ENCODE measurements at regions not wholly inside any gene's neighbourhood (a gene's known extent, or its start where the extent isn't known, plus 50 kb on each side); places are given as distances from the start of the nearest gene placed in this dataset.

DNA sequence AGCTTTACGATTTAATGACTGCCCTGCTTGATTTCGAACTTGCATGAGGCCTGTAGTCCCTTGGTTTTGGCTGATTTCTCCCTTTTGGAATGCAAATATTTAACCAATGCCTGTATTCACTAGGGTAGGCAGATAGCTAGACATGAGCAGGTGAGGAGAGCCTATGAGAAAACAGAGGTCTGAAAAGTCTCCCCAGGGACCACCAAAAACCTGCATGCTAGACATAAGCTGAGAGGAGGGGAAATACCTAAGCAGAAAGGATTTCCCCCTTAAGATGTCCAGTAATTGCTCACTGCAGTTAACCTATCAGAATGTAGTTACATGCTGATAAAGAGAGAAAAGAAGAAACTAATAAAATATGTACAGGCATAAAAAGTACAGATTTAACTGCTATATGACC, 667.4 kb upstream of the SEMA6A start:
- H4K5ac ChIP-seq (ENCODE audit: insufficient read length, low read depth, low read length): no peak overlapping the region
- no peaks in the 10 kb centered on the region for H3K27me3 ChIP-seq (ENCODE audit: insufficient read depth, low read length)
- H4K91ac ChIP-seq (ENCODE audit: insufficient read length, low read depth, low read length): no peak overlapping the region
- no peaks in the 10 kb centered on the region; the same call in 1 of the 2 replicates for H3K4me1 ChIP-seq (ENCODE audit: insufficient read depth, low read length)
- no peak overlapping the region for H2BK5ac ChIP-seq (ENCODE audit: insufficient read length, low read length)
- Mint-ChIP-seq H3K27me3 (ENCODE audit: low read depth) (no peaks in the 10 kb centered on the region), H3K36me3 (ENCODE audit: insufficient read depth in 1 of 3, low read depth in 3 of 3) (peaks cover 0 to 7% (median 6%) of the 10 kb centered on the region in 3 experiments; a peak in 4 of 7 replicates), H3K4me1 (peaks cover 3% of the 10 kb centered on the region in 2 experiments; a peak in 3 of 4 replicates), H3K27ac (no peak overlapping the region), H3K9me3 (peaks cover 4 to 20% of the 10 kb centered on the region in 2 experiments; a peak in 3 of 5 replicates), H3K4me3 (no peak overlapping the region)
- no peak for DNase-seq
- no peak overlapping the region for H3T11ph ChIP-seq (ENCODE audit: low read length)
- H3K79me1 ChIP-seq (ENCODE audit: insufficient read depth, low read depth, low read length, poor library complexity, severe bottlenecking): no peaks in the 10 kb centered on the region
- H2AK5ac ChIP-seq (ENCODE audit: insufficient read length, low read length): no peak overlapping the region
- no peak overlapping the region for H3K4me2 ChIP-seq (ENCODE audit: insufficient read depth, insufficient read length, low read length)
- H4K8ac ChIP-seq (replicated peaks; ENCODE audit: insufficient read length, low read depth, low read length): no peak overlapping the region
- no peak overlapping the region for H2BK120ac ChIP-seq (ENCODE audit: low read depth, low read length, poor library complexity, severe bottlenecking)
- no peak overlapping the region for H2BK12ac ChIP-seq (ENCODE audit: insufficient read length, low read depth, low read length)
- H3K23ac ChIP-seq (ENCODE audit: insufficient read length, low read depth, low read length): no peak overlapping the region
- H2BK20ac ChIP-seq (ENCODE audit: low read depth, low read length, poor library complexity, severe bottlenecking): no peak overlapping the region
- H3K56ac ChIP-seq (ENCODE audit: insufficient read length, low read depth, low read length): no peak overlapping the region
- no peak overlapping the region for H3K27ac ChIP-seq (ENCODE audit: insufficient read length, low read depth, low read length)
- H3K79me2 ChIP-seq (ENCODE audit: insufficient read depth, low read length): no peaks in the 10 kb centered on the region
- H3K9me3 ChIP-seq (ENCODE audit: control insufficient read depth, low read depth, low read length): peaks cover 14% of the 10 kb centered on the region
- H3K9ac ChIP-seq (ENCODE audit: extremely low read depth, insufficient read length, low read length): no peak overlapping the region
- no peak overlapping the region for H3K4ac ChIP-seq (ENCODE audit: low read depth, low read length)
- H3K23me2 ChIP-seq (ENCODE audit: insufficient read length, low read depth, low read length, poor library complexity, severe bottlenecking): no peaks in the 10 kb centered on the region
- no peak overlapping the region for H3K14ac ChIP-seq (ENCODE audit: insufficient read depth, low read length)
- no peak overlapping the region for H2BK15ac ChIP-seq (ENCODE audit: low read depth, low read length)
- H4K20me1 ChIP-seq (ENCODE audit: control insufficient read depth, insufficient read depth, insufficient read length): no peaks in the 10 kb centered on the region
- WGBS (ENCODE audit: extremely low coverage, insufficient read length, low lambda C conversion rate): no CpG with 5 or more reads among the region's 2 CpGs
- TF ChIP-seq, protein P1, sequence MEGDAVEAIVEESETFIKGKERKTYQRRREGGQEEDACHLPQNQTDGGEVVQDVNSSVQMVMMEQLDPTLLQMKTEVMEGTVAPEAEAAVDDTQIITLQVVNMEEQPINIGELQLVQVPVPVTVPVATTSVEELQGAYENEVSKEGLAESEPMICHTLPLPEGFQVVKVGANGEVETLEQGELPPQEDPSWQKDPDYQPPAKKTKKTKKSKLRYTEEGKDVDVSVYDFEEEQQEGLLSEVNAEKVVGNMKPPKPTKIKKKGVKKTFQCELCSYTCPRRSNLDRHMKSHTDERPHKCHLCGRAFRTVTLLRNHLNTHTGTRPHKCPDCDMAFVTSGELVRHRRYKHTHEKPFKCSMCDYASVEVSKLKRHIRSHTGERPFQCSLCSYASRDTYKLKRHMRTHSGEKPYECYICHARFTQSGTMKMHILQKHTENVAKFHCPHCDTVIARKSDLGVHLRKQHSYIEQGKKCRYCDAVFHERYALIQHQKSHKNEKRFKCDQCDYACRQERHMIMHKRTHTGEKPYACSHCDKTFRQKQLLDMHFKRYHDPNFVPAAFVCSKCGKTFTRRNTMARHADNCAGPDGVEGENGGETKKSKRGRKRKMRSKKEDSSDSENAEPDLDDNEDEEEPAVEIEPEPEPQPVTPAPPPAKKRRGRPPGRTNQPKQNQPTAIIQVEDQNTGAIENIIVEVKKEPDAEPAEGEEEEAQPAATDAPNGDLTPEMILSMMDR (conservative IDR thresholded peaks at IDR 0.05): no peak
- no peak overlapping the region for H3K18ac ChIP-seq (ENCODE audit: insufficient read length, low read depth, low read length)
- no peak overlapping the region for H2AFZ ChIP-seq (ENCODE audit: low read length)
